ENCODE measurements at regions not wholly inside any gene's neighbourhood (a gene's known extent, or its start where the extent isn't known, plus 50 kb on each side); places are given as distances from the start of the nearest gene placed in this dataset.

GRCh38 chr16:51757505-51757904, 606.4 kb upstream of the SALL1 start:
- Histone ChIP-seq H3K79me2 (replicated peaks; ENCODE audit: insufficient read depth) (no peaks in the 10 kb centered on the region), H3K36me3 (ENCODE audit: insufficient read depth) (no peaks in the 10 kb centered on the region), H3K9me2 (ENCODE audit: insufficient read depth) (no peaks in the 10 kb centered on the region), H2AFZ (no peak overlapping the region), H4K20me1 (replicated peaks; ENCODE audit: insufficient read depth) (no peaks in the 10 kb centered on the region), H3K4me2 (no peak overlapping the region), H3F3A (replicated peaks; ENCODE audit: low read depth) (no peaks in the 10 kb centered on the region), H3K27ac (ENCODE audit: low read depth) (no peak overlapping the region), H3K4me1 (ENCODE audit: insufficient read depth) (peaks cover 60% of the 10 kb centered on the region), H3K4me3 (no peak overlapping the region), H3K27me3 (ENCODE audit: insufficient read depth) (no peaks in the 10 kb centered on the region)
- DNase-seq (ENCODE audit: low spot score) = no peak
- no peak overlapping the region for H3K27ac Mint-ChIP-seq
- H3K4me1 Mint-ChIP-seq = peaks cover 80% of the 10 kb centered on the region
- no peak for ATAC-seq
- peaks cover 4% of the 10 kb centered on the region for H3K27me3 Mint-ChIP-seq (ENCODE audit: insufficient read depth, low read depth, poor library complexity)
- H3K36me3 Mint-ChIP-seq (ENCODE audit: low read depth) = no peaks in the 10 kb centered on the region
- H3K4me3 Mint-ChIP-seq = no peak overlapping the region
- H3K9me3 Mint-ChIP-seq = no peaks in the 10 kb centered on the region
- TF ChIP-seq REST (IDR thresholded peaks at IDR 0.05; ENCODE audit: unreplicated experiment) (no peak), EZH2phosphoT487 (IDR thresholded peaks at IDR 0.05; ENCODE audit: unreplicated experiment) (no peak), CREB1 (CRISPR knock-in tag; IDR thresholded peaks at IDR 0.05; ENCODE audit: low read depth) (no peak), ZNF462 (CRISPR knock-in tag; IDR thresholded peaks at IDR 0.05) (no peak)
